GM12874 (cell line): ENCODE measurements at regions not wholly inside any gene's neighbourhood (a gene's known extent, or its start where the extent isn't known, plus 50 kb on each side); places are given as distances from the start of the nearest gene placed in this dataset.

Experiments used
- CTCF ChIP-seq: IDR thresholded peaks from 2 replicates; pipeline ENCODE4 v1.5.1; 2011; ENCODE audit warnings: low read depth, mild to moderate bottlenecking, control low read depth, low read length, moderate library complexity; ENCODE audit not compliant: insufficient read depth

- no peak for TF ChIP-seq CTCF
Observed at GRCh38 chr12:126903027-126903876, 1363.7 kb upstream of the TMEM132C start.

- no peak for TF ChIP-seq CTCF
Observed at GRCh38 chr12:126905752-126906151, 1361.2 kb upstream of the TMEM132C start.

DNA sequence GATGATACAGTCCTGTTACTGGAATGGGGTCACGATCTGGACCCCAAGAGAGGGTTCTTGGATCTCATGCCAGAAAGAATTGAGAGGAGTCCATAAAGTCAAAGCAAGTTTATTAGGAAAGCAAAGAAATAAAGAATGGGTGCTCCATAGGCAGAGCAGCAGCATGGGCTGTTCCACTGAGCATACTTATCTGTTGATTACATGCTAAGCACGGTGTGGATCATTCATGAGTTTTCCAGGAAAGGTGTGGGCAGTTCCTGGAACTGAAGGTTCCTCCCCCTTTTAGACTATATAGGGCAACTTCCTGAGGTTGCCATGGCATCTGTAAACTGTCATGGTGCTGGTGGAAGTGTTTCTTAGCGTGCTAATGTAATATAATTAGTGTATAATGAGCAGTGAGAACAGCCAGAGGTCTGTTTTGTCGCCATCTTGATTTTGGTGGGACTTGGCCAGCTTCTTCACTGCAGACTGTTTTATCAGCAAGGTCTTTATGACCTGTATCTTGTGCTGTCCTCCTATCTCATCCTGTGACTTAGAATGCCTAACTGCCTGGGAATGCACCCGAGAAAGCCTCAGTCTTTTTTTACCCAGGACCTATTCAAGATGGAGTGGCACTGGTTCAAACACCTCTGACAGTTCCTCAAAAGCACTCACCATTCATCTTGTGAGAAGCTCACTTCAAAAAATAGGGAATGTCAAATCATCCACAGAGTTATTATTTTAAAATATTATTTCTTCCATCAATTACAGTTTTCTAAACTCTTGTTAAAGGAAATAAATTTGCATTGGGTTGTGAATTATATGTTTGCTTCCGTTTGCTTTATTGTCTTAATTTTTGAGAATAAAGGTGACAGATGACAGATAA, 1358.8 kb upstream of the TMEM132C start:
- no peak for TF ChIP-seq CTCF

DNA sequence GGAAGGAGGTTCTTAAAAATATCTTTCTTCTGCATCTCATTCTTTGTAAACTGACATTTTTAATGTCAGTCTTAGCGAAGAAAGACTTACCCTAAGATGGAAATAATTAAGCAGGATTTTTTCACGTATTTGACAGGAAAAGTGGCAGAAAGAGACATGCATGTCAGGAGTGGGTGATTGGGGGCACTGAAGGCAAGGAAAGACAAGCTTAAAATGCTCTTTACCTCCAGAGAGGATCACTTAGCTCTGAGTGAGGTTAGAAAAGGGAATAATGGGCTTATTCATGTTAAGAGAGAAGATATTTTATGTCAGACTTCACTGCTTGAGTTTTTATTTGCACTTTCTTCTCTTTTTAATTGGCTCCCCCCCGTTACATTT, 1358.2 kb upstream of the TMEM132C start:
- no peak for TF ChIP-seq CTCF

- no peak for TF ChIP-seq CTCF
Observed at GRCh38 chr12:126910570-126910969, 1356.4 kb upstream of the TMEM132C start.

DNA sequence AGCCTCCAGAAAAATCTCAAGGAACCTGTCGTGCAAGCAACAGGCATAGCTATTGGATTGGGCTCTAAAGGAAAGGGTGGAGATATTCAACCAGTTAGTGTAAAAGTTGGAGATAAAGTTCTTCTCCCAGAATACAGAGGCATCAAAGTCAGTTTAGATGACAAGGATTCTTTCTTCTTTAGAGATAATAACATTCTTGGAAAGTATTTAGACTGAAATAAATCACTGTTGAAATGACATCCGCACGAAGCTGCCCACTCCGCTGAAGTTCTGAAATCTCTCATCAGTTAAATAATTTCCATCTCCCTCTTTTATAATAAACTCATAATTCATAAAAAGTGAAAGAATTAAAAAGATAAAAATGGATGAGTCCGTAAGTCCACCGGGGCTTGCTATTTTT, 1354.9 kb upstream of the TMEM132C start:
- no peak for TF ChIP-seq CTCF

DNA sequence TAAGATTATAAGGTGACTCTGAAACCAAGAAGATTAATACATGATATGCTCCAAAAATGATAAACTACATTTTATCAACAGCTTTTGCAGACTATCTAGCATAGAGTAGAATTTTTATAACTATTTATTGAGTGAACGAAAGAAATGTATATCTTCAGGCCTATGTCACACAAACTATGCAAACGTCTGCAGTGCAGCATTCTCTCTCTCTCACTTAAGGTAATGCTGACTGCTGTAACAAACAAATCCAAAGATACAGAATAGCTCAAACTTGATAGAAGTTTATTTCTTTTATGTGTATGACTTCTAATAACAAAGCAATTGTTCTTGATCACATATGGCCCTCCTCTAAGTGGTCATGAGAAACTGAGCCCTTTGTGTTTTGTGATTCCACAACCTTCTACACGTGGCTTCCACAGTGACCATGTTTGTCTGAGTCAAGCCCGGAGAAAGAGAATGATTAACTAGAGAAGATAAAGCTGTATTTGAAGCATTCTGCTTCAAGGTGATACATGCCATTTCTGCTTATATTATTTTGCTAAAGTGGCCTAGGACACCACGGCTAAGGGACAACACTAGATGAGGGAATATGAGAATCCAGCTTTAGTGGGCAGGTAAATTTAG, 1352.7 kb upstream of the TMEM132C start:
- TF ChIP-seq CTCF = no peak
